Esophagus (tissue), 2 donors: ENCODE measurements at regions not wholly inside any gene's neighbourhood (a gene's known extent, or its start where the extent isn't known, plus 50 kb on each side); places are given as distances from the start of the nearest gene placed in this dataset.

Experiments
- H3K27ac ChIP-seq, 2 donors: one replicate each; pipeline ENCODE4 v1.5.1; 2013; ENCODE audit warnings: low read depth in 2 of 2, mild to moderate bottlenecking in 2 of 2, inconsistent platforms in 1 of 2, low read length in 1 of 2, moderate library complexity in 1 of 2
- H3K27me3 ChIP-seq, 2 donors: one replicate each; pipeline ENCODE4 v1.6.1; 2013; ENCODE audit warnings: low read length in 2 of 2, control low read depth in 1 of 2, mild to moderate bottlenecking in 1 of 2; ENCODE audit not compliant: insufficient read depth in 2 of 2, control insufficient read depth in 1 of 2
- H3K36me3 ChIP-seq, 2 donors: one replicate each; pipeline ENCODE4 v1.6.1; 2013; ENCODE audit warnings: low read length in 1 of 2; ENCODE audit not compliant: control insufficient read depth in 2 of 2, insufficient read depth in 2 of 2
- H3K4me1 ChIP-seq, 2 donors: one replicate each; pipeline ENCODE4 v1.6.1; 2013; ENCODE audit warnings: low read length in 1 of 2; ENCODE audit not compliant: control insufficient read depth in 2 of 2, insufficient read depth in 2 of 2
- H3K4me3 ChIP-seq, 2 donors: one replicate each; pipeline ENCODE4 v1.5.1; 2013; ENCODE audit warnings: low read length in 2 of 2, mild to moderate bottlenecking in 2 of 2, low read depth in 1 of 2, moderate library complexity in 1 of 2
- H3K9me3 ChIP-seq, 2 donors: one replicate each; pipeline ENCODE4 v1.6.1; 2013; ENCODE audit warnings: mild to moderate bottlenecking in 2 of 2, low read depth in 1 of 2, low read length in 1 of 2, moderate library complexity in 1 of 2; ENCODE audit not compliant: control insufficient read depth in 2 of 2, insufficient read depth in 1 of 2
- WGBS, 2 donors: extraction: QIAGEN DNeasy Blood & Tissue Kit; methylation state at CpG; one replicate each; pipeline ENCODE4 v1.1.7; 2013; 5-methylcytosine and 5-hydroxymethylcytosine counted together
- donor health status: healthy with polysubstance abuse.
- donor health status: Bipolar disorder and iron deficiency.

GRCh38 chr7:15752377-15752776, 65.9 kb upstream of the MEOX2 start:
- H3K9me3 ChIP-seq = no peaks in the 10 kb centered on the region
- WGBS, 2 donors = 30 to 31% methylated on average over 1 of the region's 1 CpG
- H3K36me3 ChIP-seq = no peaks in the 10 kb centered on the region

GRCh38 chr7:15751191-15751701, 64.8 kb upstream of the MEOX2 start:
- H3K4me1 ChIP-seq = no peaks in the 10 kb centered on the region
- H3K27ac ChIP-seq = no peak overlapping the region
- H3K4me3 ChIP-seq = no peak overlapping the region
- H3K27me3 ChIP-seq = no peaks in the 10 kb centered on the region
- no peaks in the 10 kb centered on the region for H3K36me3 ChIP-seq
- H3K9me3 ChIP-seq = no peaks in the 10 kb centered on the region
- 76 to 82% methylated on average over 4 of the region's 4 CpGs for WGBS, 2 donors

More at GRCh38 chr7:15752377-15752776, 65.9 kb upstream of the MEOX2 start:
- H3K27ac ChIP-seq = no peak overlapping the region
- H3K4me1 ChIP-seq = no peaks in the 10 kb centered on the region
- no peak overlapping the region for H3K4me3 ChIP-seq
- no peaks in the 10 kb centered on the region for H3K27me3 ChIP-seq

GRCh38 chr7:15750727-15751126, 64.2 kb upstream of the MEOX2 start:
- WGBS, 2 donors = 75 to 79% methylated on average over 3 of the region's 3 CpGs

GRCh38 chr7:15749631-15750030, 63.1 kb upstream of the MEOX2 start:
- H3K4me3 ChIP-seq = no peak overlapping the region
- H3K9me3 ChIP-seq = no peaks in the 10 kb centered on the region
- H3K36me3 ChIP-seq = no peaks in the 10 kb centered on the region
- 60 to 65% methylated on average over 3 of the region's 3 CpGs for WGBS, 2 donors
- no peaks in the 10 kb centered on the region for H3K4me1 ChIP-seq
- H3K27ac ChIP-seq = no peak overlapping the region
- H3K27me3 ChIP-seq = no peaks in the 10 kb centered on the region

More at GRCh38 chr7:15750727-15751126, 64.2 kb upstream of the MEOX2 start:
- Histone ChIP-seq H3K9me3 (no peaks in the 10 kb centered on the region), H3K4me1 (no peaks in the 10 kb centered on the region), H3K36me3 (no peaks in the 10 kb centered on the region), H3K27me3 (no peaks in the 10 kb centered on the region), H3K4me3 (no peak overlapping the region), H3K27ac (no peak overlapping the region)

GRCh38 chr7:15747712-15748111, 61.2 kb upstream of the MEOX2 start:
- no peak overlapping the region for H3K27ac ChIP-seq
- no peaks in the 10 kb centered on the region for H3K4me1 ChIP-seq
- H3K9me3 ChIP-seq = no peaks in the 10 kb centered on the region
- H3K36me3 ChIP-seq = no peaks in the 10 kb centered on the region
- H3K27me3 ChIP-seq = no peaks in the 10 kb centered on the region
- H3K4me3 ChIP-seq = no peak overlapping the region
- 49 to 51% methylated on average over 4 of the region's 4 CpGs for WGBS, 2 donors

GRCh38 chr7:15747301-15747700, 60.8 kb upstream of the MEOX2 start:
- H3K27me3 ChIP-seq = no peaks in the 10 kb centered on the region
- 58 to 65% methylated on average over 2 of the region's 2 CpGs for WGBS, 2 donors
- no peaks in the 10 kb centered on the region for H3K9me3 ChIP-seq
- no peak overlapping the region for H3K27ac ChIP-seq
- no peaks in the 10 kb centered on the region for H3K36me3 ChIP-seq
- H3K4me1 ChIP-seq = no peaks in the 10 kb centered on the region
- H3K4me3 ChIP-seq = no peak overlapping the region

GRCh38 chr7:15743926-15744480, 57.5 kb upstream of the MEOX2 start:
- WGBS, 2 donors = 61 to 65% methylated on average over 3 of the region's 3 CpGs

GRCh38 chr7:15737601-15738000, 51.1 kb upstream of the MEOX2 start:
- Histone ChIP-seq H3K4me1 (no peaks in the 10 kb centered on the region), H3K9me3 (no peaks in the 10 kb centered on the region), H3K27me3 (no peaks in the 10 kb centered on the region), H3K27ac (no peak overlapping the region), H3K36me3 (no peaks in the 10 kb centered on the region), H3K4me3 (no peak overlapping the region)
- WGBS, 2 donors = 43 to 49% methylated on average over 2 of the region's 2 CpGs

More at GRCh38 chr7:15743926-15744480, 57.5 kb upstream of the MEOX2 start:
- Histone ChIP-seq H3K4me3 (no peak overlapping the region), H3K36me3 (no peaks in the 10 kb centered on the region), H3K27ac (no peak overlapping the region), H3K27me3 (no peaks in the 10 kb centered on the region), H3K4me1 (no peaks in the 10 kb centered on the region), H3K9me3 (no peaks in the 10 kb centered on the region)
